ENCODE measurements at regions not wholly inside any gene's neighbourhood (a gene's known extent, or its start where the extent isn't known, plus 50 kb on each side); places are given as distances from the start of the nearest gene placed in this dataset.
A peak's percentile ranks its signal among the peaks of the same experiment; 100 is the strongest.

GRCh38 chr3:188041895-188042294 is 112.1 kb upstream of the LPP start:
- H3K36me3 ChIP-seq: no peaks in the 10 kb centered on the region
- WGBS, 3 donors: 96 to 98% (median 96%) methylated on average over 5 of the region's 5 CpGs
- intact Hi-C loops (cut with DNase I): loop anchor here in 1 of 4 donors (5.0 kb wide), 1 partner anchor 125 kb away; no protein-coding TSS in a partner anchor
- no peaks in the 10 kb centered on the region for H3K9me3 ChIP-seq
- no peak overlapping the region for H3K4me3 ChIP-seq
- H3K27ac ChIP-seq: no peak overlapping the region
- H3K27me3 ChIP-seq: no peaks in the 10 kb centered on the region
- no peak for DNase-seq
- TF ChIP-seq POLR2A (IDR thresholded peaks at IDR 0.05) (no peak), EP300 (IDR thresholded peaks at IDR 0.05) (no peak), CTCF (IDR thresholded peaks at IDR 0.05) (no peak)
- H3K4me1 ChIP-seq (ENCODE audit: insufficient read depth): no peaks in the 10 kb centered on the region

- peak in 1 of 5 donors; percentile 22 for DNase-seq
- 66 to 74% (median 73%) methylated on average over 6 of the region's 6 CpGs for WGBS, 3 donors
- no peaks in the 10 kb centered on the region for H3K4me1 ChIP-seq (ENCODE audit: insufficient read depth)
- TF ChIP-seq EP300 (IDR thresholded peaks at IDR 0.05) (no peak), POLR2A (IDR thresholded peaks at IDR 0.05) (no peak), CTCF (IDR thresholded peaks at IDR 0.05) (no peak)
- peak overlapping the region in 1 of 2 donors; percentile 2 for H3K27ac ChIP-seq
- no peaks in the 10 kb centered on the region for H3K36me3 ChIP-seq
- no peaks in the 10 kb centered on the region for H3K27me3 ChIP-seq
- no peak overlapping the region for H3K4me3 ChIP-seq
- intact Hi-C loops (cut with DNase I): loop anchor here in 1 of 4 donors (5.0 kb wide), 1 partner anchor 125 kb away; no protein-coding TSS in a partner anchor
- no peaks in the 10 kb centered on the region for H3K9me3 ChIP-seq
Observed at GRCh38 chr3:188042466-188042865, 111.5 kb upstream of the LPP start.

GRCh38 chr3:188043891-188044290 is 110.1 kb upstream of the LPP start:
- Histone ChIP-seq H3K27me3 (no peaks in the 10 kb centered on the region), H3K4me1 (ENCODE audit: insufficient read depth) (no peaks in the 10 kb centered on the region), H3K9me3 (no peaks in the 10 kb centered on the region), H3K4me3 (no peak overlapping the region), H3K27ac (no peak overlapping the region), H3K36me3 (no peaks in the 10 kb centered on the region)
- TF ChIP-seq POLR2A (IDR thresholded peaks at IDR 0.05): no peak
- no peak for TF ChIP-seq CTCF (IDR thresholded peaks at IDR 0.05)
- no peak for TF ChIP-seq EP300 (IDR thresholded peaks at IDR 0.05)
- intact Hi-C loops (cut with DNase I): loop anchor here in 1 of 4 donors (5.0 kb wide), 1 partner anchor 127 kb away; no protein-coding TSS in a partner anchor
- DNase-seq: no peak
- WGBS, 3 donors: 75 to 98% (median 93%) methylated on average over 2 of the region's 2 CpGs

- no peaks in the 10 kb centered on the region for H3K36me3 ChIP-seq
- H3K9me3 ChIP-seq: no peaks in the 10 kb centered on the region
- intact Hi-C loops (cut with DNase I): no loop called here
- H3K27me3 ChIP-seq: no peaks in the 10 kb centered on the region
- TF ChIP-seq POLR2A (IDR thresholded peaks at IDR 0.05) (no peak), EP300 (IDR thresholded peaks at IDR 0.05) (no peak), CTCF (IDR thresholded peaks at IDR 0.05) (no peak)
- DNase-seq: no peak
- H3K4me3 ChIP-seq: no peak overlapping the region
- no peaks in the 10 kb centered on the region for H3K4me1 ChIP-seq (ENCODE audit: insufficient read depth)
- WGBS, 3 donors: 80 to 92% (median 85%) methylated on average over 2 of the region's 2 CpGs
- no peak overlapping the region for H3K27ac ChIP-seq
Observed at GRCh38 chr3:188046561-188047211, 107.3 kb upstream of the LPP start.
